Neuron (in vitro differentiated cells): ENCODE measurements at regions not wholly inside any gene's neighbourhood (a gene's known extent, or its start where the extent isn't known, plus 50 kb on each side); places are given as distances from the start of the nearest gene placed in this dataset.
"Not testable (repeated sequence)": the region's sequence is repeated elsewhere in the genome, so short reads cannot be mapped to it uniquely, and the experiment has no call there.

ENCODE experiments used
- H2AFZ ChIP-seq: one replicate; pipeline ENCODE4 v1.6.1; 2013; ENCODE audit warnings: low read depth, mild to moderate bottlenecking, inconsistent platforms, low read length, moderate library complexity
- H3K27me3 ChIP-seq: one replicate; pipeline ENCODE4 v1.6.1; 2013; ENCODE audit warnings: low read length; ENCODE audit not compliant: insufficient read depth
- H3K36me3 ChIP-seq: one replicate; pipeline ENCODE4 v1.6.1; 2013; ENCODE audit warnings: low read length; ENCODE audit not compliant: insufficient read depth
- H3K4me1 ChIP-seq: one replicate; pipeline ENCODE4 v1.6.1; 2013; ENCODE audit warnings: low read length; ENCODE audit not compliant: insufficient read depth
- H3K4me3 ChIP-seq: 2 replicates; pipeline ENCODE4 v1.5.1; 2013; ENCODE audit warnings: mild to moderate bottlenecking, low read length, moderate library complexity
- H3K9me3 ChIP-seq: one replicate; pipeline ENCODE4 v1.6.1; 2013; ENCODE audit warnings: low read length

- Histone ChIP-seq H3K27me3 (no peaks in the 10 kb centered on the region), H2AFZ (no peak overlapping the region), H3K9me3 (no peaks in the 10 kb centered on the region), H3K4me1 (no peaks in the 10 kb centered on the region), H3K36me3 (no peaks in the 10 kb centered on the region), H3K4me3 (no peak overlapping the region)
Measured at GRCh38 chr2:145399131-145399530, 879.2 kb upstream of the ZEB2 start.

DNA sequence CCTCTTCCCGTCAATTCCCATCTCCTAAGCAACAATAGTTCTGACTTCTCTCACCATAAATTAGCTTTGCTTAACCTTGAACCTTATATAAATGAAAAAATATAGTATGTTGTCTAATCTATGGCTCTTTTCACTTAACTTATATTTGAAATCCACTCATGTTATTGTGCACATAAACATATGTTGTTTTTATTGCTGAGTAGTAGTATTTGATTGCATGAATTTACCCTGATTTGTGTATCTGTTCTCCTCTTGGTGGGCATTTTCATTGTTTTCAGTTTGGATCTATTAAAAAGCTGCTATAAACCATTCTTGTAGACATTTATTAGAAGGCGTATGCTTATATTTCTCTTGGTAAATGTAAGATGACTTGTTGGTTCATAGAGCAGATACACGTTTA, 874.3 kb upstream of the ZEB2 start:
- H3K4me1 ChIP-seq = no peaks in the 10 kb centered on the region
- no peaks in the 10 kb centered on the region for H3K9me3 ChIP-seq
- H3K27me3 ChIP-seq = no peaks in the 10 kb centered on the region
- H2AFZ ChIP-seq = no peak overlapping the region
- H3K36me3 ChIP-seq = no peaks in the 10 kb centered on the region
- H3K4me3 ChIP-seq = no peak overlapping the region

GRCh38 chr2:145386973-145387372, 867.1 kb upstream of the ZEB2 start:
- no peaks in the 10 kb centered on the region for H3K4me1 ChIP-seq
- H3K36me3 ChIP-seq = no peaks in the 10 kb centered on the region
- no peak overlapping the region for H3K4me3 ChIP-seq
- H3K27me3 ChIP-seq = no peaks in the 10 kb centered on the region
- H2AFZ ChIP-seq = no peak overlapping the region
- H3K9me3 ChIP-seq = no peaks in the 10 kb centered on the region

GRCh38 chr2:145383961-145384360, 864.0 kb upstream of the ZEB2 start:
- H3K9me3 ChIP-seq = no peaks in the 10 kb centered on the region
- H2AFZ ChIP-seq = no peak overlapping the region
- H3K36me3 ChIP-seq = no peaks in the 10 kb centered on the region
- H3K27me3 ChIP-seq = no peaks in the 10 kb centered on the region
- no peaks in the 10 kb centered on the region for H3K4me1 ChIP-seq
- no peak overlapping the region for H3K4me3 ChIP-seq

DNA sequence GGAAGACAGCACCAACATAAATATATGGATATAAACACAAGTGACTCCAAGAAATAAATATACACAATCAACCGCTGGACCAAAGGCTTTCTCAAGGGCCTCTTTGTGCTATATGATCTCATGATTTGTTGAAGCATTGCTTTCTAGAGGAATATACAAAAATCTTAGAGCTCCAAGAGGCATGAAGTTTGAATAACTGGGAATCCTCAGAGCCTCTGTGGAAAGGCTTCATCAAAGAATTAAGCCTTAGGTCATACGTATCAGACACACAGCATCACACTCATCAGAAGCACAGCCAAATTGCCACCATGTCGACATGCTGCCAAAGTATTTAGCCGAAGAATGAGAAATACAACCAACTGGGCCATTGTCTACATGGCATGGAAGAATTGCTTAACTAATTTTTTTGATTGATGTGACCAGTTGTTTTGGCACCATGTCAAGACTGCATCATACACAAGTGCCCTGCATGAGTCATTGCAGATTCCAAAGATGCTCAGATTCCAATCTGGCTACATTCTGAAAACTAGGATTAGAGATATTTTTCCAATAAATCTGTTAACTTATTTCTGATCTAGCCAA, 860.6 kb upstream of the ZEB2 start:
- Histone ChIP-seq H3K4me3 (no peak overlapping the region), H2AFZ (no peak overlapping the region), H3K27me3 (no peaks in the 10 kb centered on the region), H3K4me1 (no peaks in the 10 kb centered on the region), H3K36me3 (no peaks in the 10 kb centered on the region), H3K9me3 (no peaks in the 10 kb centered on the region)

DNA sequence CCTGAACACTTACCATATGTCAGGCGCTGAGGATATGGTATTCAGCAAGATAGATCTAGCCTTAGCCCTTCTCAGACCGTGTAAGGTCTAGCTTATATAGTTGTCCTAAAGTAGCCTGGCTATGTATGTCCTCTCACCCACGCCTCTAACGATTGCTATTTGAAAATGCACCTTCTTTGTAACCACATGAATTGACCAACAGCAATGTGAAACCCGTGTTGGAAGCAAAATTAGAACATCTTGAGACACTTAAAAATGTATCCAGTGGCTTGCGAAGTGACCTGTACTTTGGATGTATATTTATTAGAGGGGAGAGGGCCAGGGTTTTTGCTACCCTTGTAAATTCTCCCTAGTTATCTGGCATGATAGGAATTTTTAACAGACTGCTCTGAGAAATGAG, 860.0 kb upstream of the ZEB2 start:
- H3K4me1 ChIP-seq = no peaks in the 10 kb centered on the region

GRCh38 chr2:145374165-145374564, 854.2 kb upstream of the ZEB2 start:
- Histone ChIP-seq H2AFZ (no peak overlapping the region), H3K36me3 (no peaks in the 10 kb centered on the region), H3K4me1 (no peaks in the 10 kb centered on the region), H3K9me3 (no peaks in the 10 kb centered on the region), H3K27me3 (no peaks in the 10 kb centered on the region), H3K4me3 (no peak overlapping the region)

More for the DNA sequence above, 860.0 kb upstream of the ZEB2 start:
- H3K36me3 ChIP-seq = no peaks in the 10 kb centered on the region
- H3K27me3 ChIP-seq = no peaks in the 10 kb centered on the region
- H3K4me3 ChIP-seq = no peak overlapping the region
- H2AFZ ChIP-seq = no peak overlapping the region
- no peaks in the 10 kb centered on the region for H3K9me3 ChIP-seq

DNA sequence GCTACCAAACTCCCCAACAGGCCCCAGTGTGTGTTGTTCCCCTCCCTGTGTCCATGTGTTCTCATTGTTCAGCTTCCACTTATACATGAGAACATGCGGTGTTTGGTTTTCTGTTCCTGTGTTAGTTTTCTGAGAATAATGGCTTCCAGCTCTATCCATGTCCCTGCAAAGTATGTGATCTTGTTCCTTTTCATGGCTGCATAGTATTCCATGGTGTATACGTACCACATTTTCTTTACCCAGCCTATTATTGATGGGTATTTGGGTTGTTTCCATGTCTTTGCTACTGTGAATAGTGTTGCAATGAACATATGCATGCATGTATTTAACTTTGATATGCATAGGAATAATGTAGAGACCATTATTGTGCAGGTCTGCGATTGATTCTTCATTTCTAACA, 847.4 kb upstream of the ZEB2 start:
- H3K36me3 ChIP-seq, H3K27me3 ChIP-seq, H2AFZ ChIP-seq, H3K9me3 ChIP-seq, H3K4me1 ChIP-seq, H3K4me3 ChIP-seq: not testable (repeated sequence)

GRCh38 chr2:145366341-145366740, 846.4 kb upstream of the ZEB2 start:
- Histone ChIP-seq H2AFZ (no peak overlapping the region), H3K9me3 (no peaks in the 10 kb centered on the region), H3K4me3 (no peak overlapping the region), H3K27me3 (no peaks in the 10 kb centered on the region), H3K36me3 (no peaks in the 10 kb centered on the region), H3K4me1 (no peaks in the 10 kb centered on the region)

GRCh38 chr2:145360129-145360790, 840.3 kb upstream of the ZEB2 start:
- Histone ChIP-seq H2AFZ (no peak overlapping the region), H3K4me1 (no peaks in the 10 kb centered on the region), H3K9me3 (no peaks in the 10 kb centered on the region), H3K4me3 (no peak overlapping the region), H3K36me3 (no peaks in the 10 kb centered on the region), H3K27me3 (no peaks in the 10 kb centered on the region)

DNA sequence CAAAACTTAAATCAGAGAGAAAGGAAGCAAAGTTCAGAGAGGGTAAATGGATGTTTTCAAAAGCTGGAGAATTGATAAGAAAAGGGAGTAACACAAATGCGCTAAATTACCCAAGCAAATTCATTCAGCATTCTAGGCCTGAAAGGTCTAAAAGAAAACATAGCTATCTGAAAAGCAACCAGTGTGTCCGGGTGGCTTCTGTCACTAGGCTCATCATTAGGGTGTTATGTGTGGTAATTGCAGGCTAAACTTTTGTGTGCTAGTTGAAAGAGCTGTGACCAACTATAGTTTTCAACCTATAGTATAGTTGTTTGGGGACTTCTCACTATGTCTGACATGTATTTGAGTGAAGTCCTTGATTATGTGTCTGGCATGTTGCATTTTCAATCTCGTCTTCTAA, 839.6 kb upstream of the ZEB2 start:
- no peak overlapping the region for H3K4me3 ChIP-seq
- H3K36me3 ChIP-seq = no peaks in the 10 kb centered on the region
- no peak overlapping the region for H2AFZ ChIP-seq
- H3K9me3 ChIP-seq = no peaks in the 10 kb centered on the region
- H3K4me1 ChIP-seq = no peaks in the 10 kb centered on the region
- H3K27me3 ChIP-seq = no peaks in the 10 kb centered on the region

DNA sequence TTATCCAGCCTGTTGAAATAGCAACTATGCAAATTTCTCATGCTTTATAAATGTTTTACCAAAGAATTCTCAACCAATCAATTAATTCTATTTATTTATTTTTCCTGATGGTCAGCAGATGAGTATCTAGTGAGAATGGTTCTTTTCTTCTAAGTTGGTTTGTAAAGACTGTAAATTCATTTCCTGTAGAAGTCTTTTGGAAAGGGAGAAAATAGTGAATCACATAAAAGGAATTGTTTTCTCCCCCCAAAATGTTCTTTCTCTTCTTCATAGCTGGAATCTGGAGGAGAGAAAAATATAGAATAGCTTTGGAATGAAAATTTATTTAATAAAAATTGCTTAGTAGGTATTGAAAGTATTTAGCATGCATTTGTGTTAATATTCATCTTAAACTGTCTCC, 836.1 kb upstream of the ZEB2 start:
- Histone ChIP-seq H2AFZ (no peak overlapping the region), H3K4me1 (no peaks in the 10 kb centered on the region), H3K9me3 (no peaks in the 10 kb centered on the region), H3K27me3 (no peaks in the 10 kb centered on the region), H3K4me3 (no peak overlapping the region), H3K36me3 (no peaks in the 10 kb centered on the region)

GRCh38 chr2:145352484-145352883, 832.6 kb upstream of the ZEB2 start:
- Histone ChIP-seq H2AFZ (no peak overlapping the region), H3K9me3 (no peaks in the 10 kb centered on the region), H3K4me3 (no peak overlapping the region), H3K4me1 (no peaks in the 10 kb centered on the region), H3K36me3 (no peaks in the 10 kb centered on the region), H3K27me3 (no peaks in the 10 kb centered on the region)

DNA sequence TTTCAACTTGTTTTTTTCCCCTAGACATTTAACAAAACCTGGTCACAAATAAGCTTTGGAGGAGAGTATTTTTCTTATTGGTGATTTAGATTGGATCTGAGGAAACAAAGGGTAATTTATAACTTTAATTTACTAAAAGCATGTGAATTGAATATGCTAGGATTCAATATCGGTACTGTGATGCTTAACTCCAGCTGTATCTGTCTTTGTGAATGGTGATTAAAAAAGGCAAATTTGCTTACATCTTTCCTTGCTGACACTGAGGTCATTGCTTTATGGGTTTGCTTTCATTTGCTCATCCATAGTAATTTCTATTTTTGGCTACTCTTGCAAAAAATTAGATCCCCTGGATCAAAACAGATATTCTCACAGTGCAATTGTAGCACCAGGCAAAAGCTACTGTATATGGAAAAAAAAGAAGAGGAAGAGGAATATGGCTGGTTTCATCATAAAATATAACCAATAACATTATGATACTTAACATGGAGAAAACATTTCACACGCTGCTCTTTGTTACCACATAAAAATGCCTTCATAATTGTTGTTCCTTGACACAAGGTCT, 832.0 kb upstream of the ZEB2 start:
- no peak overlapping the region for H2AFZ ChIP-seq
- no peaks in the 10 kb centered on the region for H3K4me1 ChIP-seq
- no peaks in the 10 kb centered on the region for H3K9me3 ChIP-seq
- no peaks in the 10 kb centered on the region for H3K27me3 ChIP-seq
- H3K4me3 ChIP-seq = no peak overlapping the region
- no peaks in the 10 kb centered on the region for H3K36me3 ChIP-seq
